HG03039 (cell line): ENCODE measurements at regions not wholly inside any gene's neighbourhood (a gene's known extent, or its start where the extent isn't known, plus 50 kb on each side); places are given as distances from the start of the nearest gene placed in this dataset.
"Not testable (repeated sequence)": the region's sequence is repeated elsewhere in the genome, so short reads cannot be mapped to it uniquely, and the experiment has no call there.

Experiments
- ATAC-seq: cut with Tn5 transposase; IDR thresholded peaks from one replicate; pipeline ENCODE4 v1.9.1; 2021; ENCODE audit warnings: mild to moderate bottlenecking, moderate library complexity; ENCODE audit not compliant: unreplicated experiment

- not testable (repeated sequence) for ATAC-seq
These were observed 289.4 kb downstream of the CNTNAP3B start for GRCh38 chr9:41839786-41840185.

- ATAC-seq, result not testable (repeated sequence)
These were observed 290.3 kb downstream of the CNTNAP3B start for GRCh38 chr9:41838953-41839352.

- not testable (repeated sequence) for ATAC-seq
These were observed 290.7 kb downstream of the CNTNAP3B start for GRCh38 chr9:41838562-41838851.

- ATAC-seq, result not testable (repeated sequence)
These were observed 291.3 kb downstream of the CNTNAP3B start for GRCh38 chr9:41837684-41838561.

- ATAC-seq, result not testable (repeated sequence)
These were observed 296.1 kb downstream of the CNTNAP3B start for GRCh38 chr9:41833108-41833507.

- ATAC-seq, result not testable (repeated sequence)
These were observed 304.5 kb downstream of the CNTNAP3B start for GRCh38 chr9:41824723-41825122.

GRCh38 chr9:41802706-41803105 lies 326.5 kb downstream of the CNTNAP3B start:
- not testable (repeated sequence) for ATAC-seq

GRCh38 chr9:41798684-41799083 lies 330.5 kb downstream of the CNTNAP3B start:
- ATAC-seq, result not testable (repeated sequence)

GRCh38 chr9:41790719-41791363 lies 338.4 kb downstream of the CNTNAP3B start:
- ATAC-seq, result not testable (repeated sequence)

GRCh38 chr9:41790007-41790406 lies 339.2 kb downstream of the CNTNAP3B start:
- not testable (repeated sequence) for ATAC-seq

- not testable (repeated sequence) for ATAC-seq
These were observed 339.8 kb downstream of the CNTNAP3B start for GRCh38 chr9:41789387-41789786.

- ATAC-seq, result not testable (repeated sequence)
These were observed 341.3 kb downstream of the CNTNAP3B start for GRCh38 chr9:41787951-41788350.

GRCh38 chr9:41787270-41787669 lies 342.0 kb downstream of the CNTNAP3B start:
- not testable (repeated sequence) for ATAC-seq

GRCh38 chr9:41784006-41784405 lies 345.2 kb downstream of the CNTNAP3B start:
- ATAC-seq, result not testable (repeated sequence)

- not testable (repeated sequence) for ATAC-seq
These were observed 346.0 kb downstream of the CNTNAP3B start for GRCh38 chr9:41783070-41783810.

GRCh38 chr9:41781899-41782298 lies 347.3 kb downstream of the CNTNAP3B start:
- not testable (repeated sequence) for ATAC-seq

- ATAC-seq, result not testable (repeated sequence)
These were observed 349.3 kb downstream of the CNTNAP3B start for GRCh38 chr9:41779897-41780406.

GRCh38 chr9:41779192-41779591 lies 350.0 kb downstream of the CNTNAP3B start:
- not testable (repeated sequence) for ATAC-seq

- not testable (repeated sequence) for ATAC-seq
These were observed 350.6 kb downstream of the CNTNAP3B start for GRCh38 chr9:41778535-41779071.

- not testable (repeated sequence) for ATAC-seq
These were observed 351.7 kb downstream of the CNTNAP3B start for GRCh38 chr9:41777536-41777935.

GRCh38 chr9:41772541-41772940 lies 356.7 kb downstream of the CNTNAP3B start:
- ATAC-seq, result not testable (repeated sequence)
